NOMO-1 (cell line): ENCODE measurements at regions not wholly inside any gene's neighbourhood (a gene's known extent, or its start where the extent isn't known, plus 50 kb on each side); places are given as distances from the start of the nearest gene placed in this dataset.
"Not testable (repeated sequence)": the region's sequence is repeated elsewhere in the genome, so short reads cannot be mapped to it uniquely, and the experiment has no call there.

Source experiments
- DNase-seq, 2 experiments: peaks; one replicate each; lab custom pipeline; 2025; ENCODE audit not compliant: unreplicated experiment in 2 of 2; lab: John Stamatoyannopoulos, UW

- no peak for DNase-seq
Observed at GRCh38 chr1:232327899-232328298, 302.0 kb downstream of the SIPA1L2 start.

GRCh38 chr1:232327269-232327668, 302.7 kb downstream of the SIPA1L2 start:
- DNase-seq: no peak

GRCh38 chr1:232322162-232322734, 307.7 kb downstream of the SIPA1L2 start:
- no peak for DNase-seq

- no peak for DNase-seq
Observed at GRCh38 chr1:232319518-232320210, 310.3 kb downstream of the SIPA1L2 start.

- DNase-seq: no peak
Observed at GRCh38 chr1:232319072-232319471, 310.9 kb downstream of the SIPA1L2 start.

- no peak for DNase-seq
Observed at GRCh38 chr1:232318143-232318542, 311.8 kb downstream of the SIPA1L2 start.

- no peak for DNase-seq
Observed at GRCh38 chr1:232317350-232317749, 312.6 kb downstream of the SIPA1L2 start.

GRCh38 chr1:232316864-232317263, 313.1 kb downstream of the SIPA1L2 start:
- DNase-seq: no peak

- DNase-seq: not testable (repeated sequence)
Observed at GRCh38 chr1:232313876-232314275, 316.1 kb downstream of the SIPA1L2 start.

GRCh38 chr1:232310541-232310940, 319.4 kb downstream of the SIPA1L2 start:
- DNase-seq: no peak

GRCh38 chr1:232308616-232309015, 321.3 kb downstream of the SIPA1L2 start:
- DNase-seq: no peak

GRCh38 chr1:232307296-232308017, 322.5 kb downstream of the SIPA1L2 start:
- DNase-seq: no peak

GRCh38 chr1:232306269-232306961, 323.5 kb downstream of the SIPA1L2 start:
- DNase-seq: no peak

- no peak for DNase-seq
Observed at GRCh38 chr1:232305050-232305449, 324.9 kb downstream of the SIPA1L2 start.

GRCh38 chr1:232303222-232303620, 326.7 kb downstream of the SIPA1L2 start:
- no peak for DNase-seq

- no peak for DNase-seq
Observed at GRCh38 chr1:232302376-232303221, 327.3 kb downstream of the SIPA1L2 start.

GRCh38 chr1:232301246-232301645, 328.7 kb downstream of the SIPA1L2 start:
- DNase-seq: no peak

- DNase-seq: no peak
Observed at GRCh38 chr1:232300466-232300865, 329.5 kb downstream of the SIPA1L2 start.

GRCh38 chr1:232296461-232296860, 333.5 kb downstream of the SIPA1L2 start:
- DNase-seq: no peak

GRCh38 chr1:232293361-232293760, 336.6 kb downstream of the SIPA1L2 start:
- DNase-seq: no peak
